Activated CD4-positive, alpha-beta T cell treated with anti-CD3 and anti-CD28 coated beads, Interleukin-2, amount 50 U/mL, for 16 hours (primary cell): ENCODE measurements at regions not wholly inside any gene's neighbourhood (a gene's known extent, or its start where the extent isn't known, plus 50 kb on each side); places are given as distances from the start of the nearest gene placed in this dataset.
"Not testable (repeated sequence)": the region's sequence is repeated elsewhere in the genome, so short reads cannot be mapped to it uniquely, and the experiment has no call there.

Experiments used
- DNase-seq: peaks from one replicate; pipeline ENCODE4 v3.0.0-alpha.2; 2020

- DNase-seq: peak; percentile 74
Measured at GRCh38 chr4:99763635-99764101, 53.0 kb upstream of the DAPP1 start.

DNA sequence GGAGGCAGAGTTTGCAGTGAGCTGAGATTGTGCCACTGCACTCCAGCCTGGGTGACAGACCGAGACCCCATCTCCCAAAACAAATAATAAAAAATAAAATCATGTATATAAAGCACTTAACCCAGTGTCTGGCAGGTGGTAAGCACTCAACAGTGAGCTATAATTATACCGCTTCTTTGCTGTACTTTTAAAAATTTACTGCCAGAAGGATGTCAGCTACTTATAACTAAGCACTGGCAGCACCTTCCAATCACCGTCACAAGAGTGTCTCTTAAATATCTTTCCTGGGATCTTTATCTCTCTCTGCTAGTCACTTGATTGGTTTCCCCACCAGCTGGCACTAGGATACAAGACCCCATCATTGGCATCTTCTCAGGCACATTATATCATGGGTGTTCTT, 53.9 kb upstream of the DAPP1 start:
- DNase-seq: no peak

DNA sequence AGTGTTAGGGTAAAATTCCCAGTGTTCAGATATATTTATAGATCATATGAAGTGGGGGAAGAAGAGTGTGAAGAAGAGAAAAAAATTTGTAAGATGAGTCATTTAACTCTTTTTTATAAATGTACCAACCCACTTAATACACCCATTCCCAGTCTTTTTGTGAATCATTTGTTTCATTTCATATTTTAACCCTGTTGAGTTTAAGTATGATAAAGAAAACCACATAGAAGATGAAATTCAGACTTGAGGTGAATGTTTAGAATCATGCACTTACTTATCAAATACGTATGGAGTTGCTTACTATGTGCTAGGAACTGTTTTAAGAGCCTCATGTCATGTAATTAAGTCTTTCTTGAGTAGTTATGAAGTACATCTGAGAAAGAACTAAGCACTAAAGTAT, 56.6 kb upstream of the DAPP1 start:
- peak; percentile 14 for DNase-seq

- DNase-seq: no peak
Measured at GRCh38 chr4:99759346-99759984, 57.2 kb upstream of the DAPP1 start.

DNA sequence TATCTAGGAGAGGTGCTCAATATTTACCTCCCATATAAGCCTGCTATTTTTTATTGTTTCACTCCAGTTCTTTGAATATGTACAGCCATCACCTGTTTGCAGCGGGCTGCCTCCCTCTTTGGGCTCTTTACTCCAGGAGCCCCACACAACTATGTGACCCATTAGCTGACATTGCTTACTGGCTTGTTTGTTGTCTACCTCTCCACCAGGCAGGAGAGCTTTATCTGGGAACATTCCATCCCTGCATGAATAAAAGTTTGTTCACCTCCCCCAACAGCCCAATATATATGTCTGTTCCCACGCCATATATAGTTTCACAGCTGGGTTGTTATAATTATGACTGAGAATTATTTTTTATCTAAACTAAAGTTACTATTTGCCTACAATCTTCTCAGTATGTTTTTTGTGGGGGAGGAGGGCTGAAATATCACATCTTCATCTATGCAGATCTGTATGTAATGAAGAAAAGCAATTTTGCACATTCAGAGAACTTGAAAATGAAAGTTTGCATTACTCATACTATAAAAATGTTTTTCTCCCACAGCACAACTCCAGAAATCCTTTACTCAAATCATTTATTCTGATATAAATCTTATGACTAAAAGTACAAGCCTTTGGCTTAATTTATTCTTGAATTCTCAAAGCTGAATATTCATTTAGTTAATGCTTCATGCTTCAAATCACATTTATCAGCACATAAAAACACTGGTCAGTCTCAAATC, 61.2 kb upstream of the DAPP1 start:
- DNase-seq: no peak

- DNase-seq: no peak
Measured at GRCh38 chr4:99754756-99755155, 61.9 kb upstream of the DAPP1 start.

GRCh38 chr4:99753931-99754330, 62.7 kb upstream of the DAPP1 start:
- DNase-seq: no peak

- DNase-seq: no peak
Measured at GRCh38 chr4:99749445-99750391, 66.9 kb upstream of the DAPP1 start.

DNA sequence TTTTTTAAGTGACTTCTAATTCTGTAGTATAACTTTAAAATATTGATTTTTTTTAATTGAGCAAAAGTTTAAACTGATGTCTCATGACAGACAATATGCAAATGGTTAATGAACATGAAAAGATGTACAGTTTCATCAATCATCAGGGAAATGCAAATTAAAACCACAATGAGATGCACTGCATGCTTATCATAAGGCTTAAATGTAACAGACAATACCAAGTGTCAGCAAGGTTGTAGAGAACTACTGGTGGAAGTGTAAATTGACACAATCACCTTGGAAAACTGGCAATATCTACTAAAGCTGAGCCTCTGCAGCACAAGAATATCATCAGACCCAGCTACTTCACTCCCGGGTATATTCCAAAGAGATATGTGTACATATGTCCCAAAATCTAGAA, 70.2 kb upstream of the DAPP1 start:
- DNase-seq: no peak

DNA sequence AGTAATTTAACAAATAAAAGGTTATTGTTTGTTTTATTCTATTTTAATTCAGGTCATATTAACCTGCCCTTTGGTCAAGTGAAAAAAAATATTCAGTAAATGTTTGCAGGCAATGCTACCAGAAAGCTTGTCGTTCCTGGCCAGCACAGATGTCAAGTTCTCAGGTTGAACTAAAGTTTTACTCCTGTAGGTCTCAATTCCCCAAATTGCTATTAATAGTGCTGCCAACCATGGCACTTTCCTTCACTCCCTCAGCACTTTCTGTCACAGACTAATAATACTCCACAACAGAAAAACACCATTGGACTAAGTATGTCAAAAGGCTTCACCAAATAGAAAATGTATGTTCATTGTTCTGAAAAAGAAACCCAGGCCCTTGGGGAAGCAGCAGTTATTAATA, 79.2 kb upstream of the C4orf54 start:
- DNase-seq: no peak

DNA sequence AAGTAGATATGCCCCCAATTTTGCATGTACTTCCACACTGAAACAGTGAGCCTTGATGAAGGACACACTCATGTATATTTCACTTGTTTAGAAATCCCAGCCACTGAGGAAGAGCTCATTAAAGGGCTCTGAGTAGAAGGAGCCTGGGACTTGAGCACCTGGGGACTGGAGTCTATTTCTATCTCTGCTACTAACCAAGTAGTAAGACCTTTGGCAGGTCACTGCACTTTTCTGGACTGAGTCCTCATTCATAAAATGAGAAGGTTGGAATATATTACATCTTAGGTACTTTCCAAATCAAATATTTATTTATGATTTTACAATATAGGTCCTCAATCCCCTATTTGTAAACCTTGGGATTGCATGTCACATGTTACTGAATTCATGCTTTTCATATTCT, 78.2 kb upstream of the C4orf54 start:
- DNase-seq: no peak

GRCh38 chr4:99734583-99735322, 77.1 kb upstream of the C4orf54 start:
- no peak for DNase-seq

- not testable (repeated sequence) for DNase-seq
Measured at GRCh38 chr4:99733455-99733854, 75.8 kb upstream of the C4orf54 start.

DNA sequence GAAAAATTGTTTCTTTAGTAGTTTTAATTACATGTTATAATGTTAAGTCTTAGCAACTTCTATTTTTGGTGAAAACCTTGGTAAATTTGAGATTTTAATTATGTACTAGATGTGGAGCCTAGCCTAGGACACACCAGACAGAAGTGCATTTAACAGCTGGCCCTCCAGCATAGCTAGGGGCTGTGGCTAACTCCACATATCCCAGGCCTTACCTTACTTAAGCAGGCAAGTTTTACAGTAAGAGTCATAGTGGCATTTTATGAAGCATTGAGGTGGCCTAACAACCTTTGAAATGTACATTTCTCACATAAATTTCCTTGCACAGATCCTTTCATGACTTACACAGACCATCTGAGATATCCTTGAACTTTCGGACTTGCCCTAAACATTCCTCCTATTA, 71.6 kb upstream of the C4orf54 start:
- DNase-seq: no peak

GRCh38 chr4:99724067-99724466, 66.4 kb upstream of the C4orf54 start:
- no peak for DNase-seq

GRCh38 chr4:99723612-99724011, 66.0 kb upstream of the C4orf54 start:
- DNase-seq: peak; percentile 33

DNA sequence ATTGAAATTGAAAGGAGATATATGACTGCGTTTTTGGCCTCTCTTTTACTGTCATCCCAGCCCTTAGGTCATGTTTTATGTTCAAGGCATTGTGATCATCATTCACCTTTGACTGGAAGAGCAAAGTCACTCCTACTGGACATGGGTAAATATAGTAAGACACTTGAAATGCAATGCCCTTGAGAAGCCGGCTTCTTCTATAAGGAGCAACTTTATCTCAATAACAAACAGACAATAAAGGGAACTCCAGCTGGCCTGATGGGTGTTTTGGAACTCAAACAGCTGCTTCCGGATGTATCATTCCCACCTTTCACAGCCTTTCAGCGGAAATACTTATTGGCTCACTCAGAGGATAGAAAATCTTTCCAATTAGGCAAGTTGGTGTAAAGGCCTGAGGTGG, 65.1 kb upstream of the C4orf54 start:
- DNase-seq: no peak

DNA sequence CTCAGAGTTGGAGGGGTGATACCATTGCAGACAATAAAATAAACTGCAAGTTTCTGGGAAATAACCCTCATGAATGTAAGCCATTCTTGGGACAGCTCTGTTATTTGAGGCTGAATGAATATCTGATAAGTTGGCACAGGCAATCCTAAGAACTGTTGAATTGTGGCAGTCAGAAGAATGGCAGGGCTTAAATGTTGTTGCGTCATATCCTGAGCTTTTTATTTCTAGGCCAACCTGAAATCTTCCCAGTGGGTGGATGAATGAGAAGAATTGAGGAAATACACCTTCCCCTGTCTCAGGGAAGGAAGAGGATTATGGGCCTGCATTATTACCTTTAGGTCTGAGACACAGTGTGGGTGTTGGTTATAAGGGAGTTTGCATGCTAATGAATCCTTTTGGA, 64.4 kb upstream of the C4orf54 start:
- no peak for DNase-seq

- DNase-seq: no peak
Measured at GRCh38 chr4:99720206-99720605, 62.6 kb upstream of the C4orf54 start.

DNA sequence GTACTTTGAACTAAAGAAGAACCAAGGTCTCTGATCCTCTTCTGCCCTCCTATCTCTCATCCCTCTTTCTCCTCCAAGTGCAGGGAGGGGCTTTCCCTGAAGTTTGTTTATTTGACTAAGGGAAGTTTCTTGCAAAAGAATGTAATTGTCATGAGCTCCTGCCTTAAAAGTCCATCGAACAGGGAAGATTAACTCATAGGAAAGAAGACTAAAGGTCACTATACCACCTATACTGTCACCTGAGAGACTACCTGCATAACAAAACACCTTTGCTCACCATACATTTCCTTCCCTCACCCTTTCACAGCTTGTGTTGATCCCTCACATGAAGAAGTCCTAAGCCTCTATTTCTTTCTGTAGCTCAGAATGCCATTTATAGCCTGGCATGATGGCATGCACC, 59.4 kb upstream of the C4orf54 start:
- DNase-seq: no peak

- DNase-seq: no peak
Measured at GRCh38 chr4:99715286-99715685, 57.7 kb upstream of the C4orf54 start.

GRCh38 chr4:99714179-99714578, 56.6 kb upstream of the C4orf54 start:
- DNase-seq: no peak

- no peak for DNase-seq
Measured at GRCh38 chr4:99712530-99712929, 54.9 kb upstream of the C4orf54 start.
